ENCODE measurements at regions not wholly inside any gene's neighbourhood (a gene's known extent, or its start where the extent isn't known, plus 50 kb on each side); places are given as distances from the start of the nearest gene placed in this dataset.

GRCh38 chr7:106196460-106197021 lies 84.4 kb upstream of the SYPL1 start:
- FAIRE-seq = no peak

DNA sequence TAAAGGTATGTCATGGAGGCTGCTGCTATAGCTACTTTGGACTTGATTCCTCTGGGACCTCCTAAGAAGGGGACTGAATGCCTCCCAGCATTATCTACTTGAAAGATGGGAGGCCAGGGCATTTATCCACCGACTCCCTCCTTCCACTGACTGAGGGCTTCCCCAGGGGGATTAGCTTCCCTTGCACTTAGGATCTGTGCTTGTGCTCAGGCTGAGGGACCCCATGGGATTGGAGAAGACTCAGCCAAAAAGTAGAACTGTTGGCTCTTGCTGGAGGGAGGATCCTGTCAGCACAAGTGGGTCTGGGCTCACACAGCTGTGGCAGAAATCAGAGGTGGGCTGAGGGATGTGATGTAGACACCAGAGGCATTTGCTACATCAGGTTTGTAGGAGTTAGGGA lies 81.5 kb upstream of the SYPL1 start:
- no peak for FAIRE-seq

DNA sequence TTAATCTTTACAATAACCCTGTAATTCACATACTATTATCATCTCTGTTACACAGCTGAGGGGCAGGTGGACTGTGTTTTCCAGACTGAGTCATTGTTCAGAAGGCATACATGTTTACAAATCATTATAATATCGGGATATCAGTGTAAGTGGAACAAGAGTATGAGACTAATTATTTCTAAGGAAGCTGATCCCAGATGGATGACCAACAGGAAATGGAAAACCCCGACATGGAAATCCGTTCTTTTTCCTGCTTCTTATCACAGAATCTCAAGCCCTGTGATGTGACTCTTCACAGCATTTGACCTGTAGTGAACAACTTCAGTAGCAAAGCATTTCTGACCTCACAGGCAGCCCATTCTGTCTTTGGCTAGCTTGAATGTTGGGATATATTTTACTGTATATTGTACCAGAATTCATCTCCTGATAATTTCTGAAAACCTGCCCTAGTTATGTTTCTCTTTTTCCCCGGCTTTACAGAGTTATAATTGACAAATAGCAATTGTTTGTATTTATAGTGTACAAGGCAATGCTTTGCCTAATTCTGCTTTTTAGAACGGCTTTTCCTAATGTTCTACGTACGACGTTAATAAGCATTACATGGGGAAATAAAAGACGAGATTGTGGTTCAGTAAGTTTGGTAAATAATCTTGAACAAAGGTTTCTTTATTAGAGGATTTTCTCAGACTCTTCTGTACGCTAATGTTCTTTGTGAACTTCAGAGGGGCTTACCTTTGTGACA lies 78.6 kb upstream of the SYPL1 start:
- FAIRE-seq = no peak

DNA sequence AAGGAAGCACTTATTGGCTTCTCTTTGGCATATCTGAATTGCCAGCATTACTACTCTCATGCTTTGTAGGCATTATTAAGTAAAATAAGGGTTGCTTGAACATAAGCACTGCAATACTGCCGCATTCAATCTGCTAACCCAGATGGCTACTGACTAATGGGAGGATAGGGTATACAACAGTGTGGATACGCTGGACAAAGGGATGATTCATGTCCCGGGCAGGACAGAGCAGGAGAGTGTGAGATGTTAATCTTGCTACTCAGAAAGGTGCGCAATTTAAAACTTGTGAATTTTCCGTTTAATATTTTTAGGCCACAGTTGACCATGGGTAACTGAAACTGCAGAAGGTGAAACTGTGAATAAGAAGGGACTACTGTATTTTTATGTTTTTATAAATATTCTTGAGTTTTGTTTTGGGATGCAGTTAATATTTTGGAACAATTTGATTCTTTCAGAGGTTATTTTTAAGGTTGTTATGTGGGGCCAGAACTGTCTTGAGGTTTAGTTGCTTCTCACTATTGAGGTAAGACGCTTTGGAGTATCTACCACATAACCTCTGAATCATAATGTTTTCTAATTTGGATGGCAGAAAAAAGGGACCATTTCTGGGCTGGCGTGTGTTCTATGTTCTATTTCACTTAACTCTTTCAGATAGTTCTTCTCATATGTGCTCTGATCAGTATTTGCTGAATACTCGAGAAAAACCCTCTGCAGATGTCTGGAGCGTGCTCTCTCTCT lies 75.7 kb upstream of the SYPL1 start:
- no peak for FAIRE-seq

DNA sequence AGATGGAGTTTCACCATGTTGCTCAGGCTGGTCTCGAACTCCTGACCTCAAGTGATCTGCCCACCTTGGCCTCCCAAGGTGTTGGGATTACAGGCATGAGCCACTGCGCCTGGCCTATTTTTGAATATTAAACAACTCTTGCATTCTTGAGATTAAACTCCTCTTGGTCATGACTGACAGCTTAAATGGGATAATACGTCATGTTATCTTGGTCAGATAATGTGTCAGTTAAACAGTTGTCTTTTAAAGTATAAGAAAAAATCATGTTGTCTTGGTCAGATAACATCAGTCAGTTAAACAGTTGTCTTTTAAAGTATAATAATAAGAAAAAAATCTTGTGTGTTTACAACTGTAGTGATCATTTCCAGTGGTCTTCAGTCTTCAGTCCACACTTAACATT lies 73.6 kb upstream of the SYPL1 start:
- no peak for FAIRE-seq

- no peak for FAIRE-seq
Measured at GRCh38 chr7:106183952-106184351, 71.8 kb upstream of the SYPL1 start.

- no peak for FAIRE-seq
Measured at GRCh38 chr7:106182904-106183303, 70.8 kb upstream of the SYPL1 start.

- FAIRE-seq = no peak
Measured at GRCh38 chr7:106181658-106182265, 69.7 kb upstream of the SYPL1 start.

- FAIRE-seq = no peak
Measured at GRCh38 chr7:106180721-106181120, 68.6 kb upstream of the SYPL1 start.

- no peak for FAIRE-seq
Measured at GRCh38 chr7:106179256-106179655, 67.1 kb upstream of the SYPL1 start.

DNA sequence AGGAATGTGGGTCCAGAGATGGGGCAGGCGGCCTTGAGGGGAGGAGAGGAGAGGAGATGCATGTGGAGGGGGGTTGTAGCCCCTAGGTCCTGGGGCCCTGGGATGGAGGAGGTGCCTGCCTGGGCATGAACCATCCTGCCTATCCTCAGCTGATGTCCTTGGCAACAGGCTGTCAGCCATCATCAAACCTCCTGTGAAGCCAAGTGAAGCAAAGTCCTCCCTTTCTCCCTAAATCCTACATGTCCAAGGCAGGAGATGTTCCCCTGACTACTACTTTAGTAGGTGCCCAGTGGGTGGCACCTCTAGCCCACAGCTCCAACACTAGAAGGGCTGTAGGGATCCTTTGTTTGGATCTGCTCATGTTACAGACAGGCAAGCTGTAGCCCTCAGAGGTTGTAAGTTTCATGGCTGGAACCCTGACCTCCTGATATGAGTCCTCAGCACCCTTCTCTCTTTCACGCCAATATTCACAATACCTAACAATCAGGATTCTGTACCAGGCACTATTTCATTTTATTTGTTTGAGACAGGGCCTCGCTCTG lies 66.6 kb upstream of the SYPL1 start:
- no peak for FAIRE-seq

DNA sequence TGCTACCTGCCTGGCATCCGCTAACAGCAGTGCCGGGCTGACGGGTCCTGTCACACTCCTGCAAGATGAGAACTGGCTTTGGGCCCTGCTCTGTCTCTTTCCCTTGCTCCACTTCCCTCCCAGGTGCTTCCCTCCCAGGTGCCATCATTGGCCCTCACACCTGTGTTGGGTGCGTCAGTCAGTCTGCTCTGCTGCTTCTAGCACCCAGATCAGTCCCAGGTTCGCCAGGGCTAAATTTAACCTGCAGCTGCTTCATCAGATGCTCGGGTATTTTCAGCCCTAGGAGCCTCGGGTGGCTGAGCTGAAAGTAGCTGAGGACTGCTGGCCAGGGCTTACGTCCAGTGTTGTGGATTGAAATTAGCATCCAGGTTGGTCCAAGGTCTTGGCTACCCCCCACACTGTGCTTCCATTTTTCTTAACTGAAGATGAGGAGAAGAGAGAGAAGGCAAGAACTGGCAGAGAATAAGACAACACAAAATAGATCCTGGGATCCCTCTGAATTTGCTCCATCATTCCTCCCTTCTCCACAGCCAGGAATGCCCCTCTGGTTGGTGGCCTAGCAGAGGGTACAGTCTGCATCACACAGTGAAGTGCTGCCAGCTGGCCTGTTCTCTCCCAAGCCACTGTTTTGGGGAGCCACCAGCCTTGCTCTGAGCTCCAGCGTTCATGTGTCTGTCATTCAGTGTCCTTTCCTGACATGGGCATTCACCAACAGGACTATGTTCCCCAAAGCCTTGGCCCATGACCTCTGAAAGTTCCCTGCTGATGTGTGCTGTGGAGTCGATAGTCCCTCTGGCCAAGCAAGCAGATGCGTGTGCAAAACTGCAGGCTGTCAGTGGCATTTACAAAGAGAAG lies 65.9 kb upstream of the SYPL1 start:
- no peak for FAIRE-seq

DNA sequence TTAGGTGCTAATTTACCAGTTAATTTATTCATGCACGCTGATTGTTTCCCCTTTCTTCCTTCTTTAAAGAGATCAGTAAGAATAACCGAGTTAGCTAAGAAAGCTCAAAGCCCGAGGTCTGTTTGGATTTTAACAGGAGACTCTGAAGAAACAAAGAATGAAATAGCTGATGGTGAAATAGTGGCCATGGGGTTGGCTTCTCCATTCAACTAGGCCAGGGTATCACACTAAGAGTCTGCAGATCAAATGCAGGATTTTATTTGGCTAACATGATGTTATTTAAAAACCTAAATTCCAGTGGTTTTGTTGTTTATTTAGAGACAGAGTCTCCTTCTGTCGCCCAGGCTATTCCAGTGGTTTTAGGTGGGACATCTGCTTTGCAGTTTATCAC lies 65.2 kb upstream of the SYPL1 start:
- FAIRE-seq = no peak

DNA sequence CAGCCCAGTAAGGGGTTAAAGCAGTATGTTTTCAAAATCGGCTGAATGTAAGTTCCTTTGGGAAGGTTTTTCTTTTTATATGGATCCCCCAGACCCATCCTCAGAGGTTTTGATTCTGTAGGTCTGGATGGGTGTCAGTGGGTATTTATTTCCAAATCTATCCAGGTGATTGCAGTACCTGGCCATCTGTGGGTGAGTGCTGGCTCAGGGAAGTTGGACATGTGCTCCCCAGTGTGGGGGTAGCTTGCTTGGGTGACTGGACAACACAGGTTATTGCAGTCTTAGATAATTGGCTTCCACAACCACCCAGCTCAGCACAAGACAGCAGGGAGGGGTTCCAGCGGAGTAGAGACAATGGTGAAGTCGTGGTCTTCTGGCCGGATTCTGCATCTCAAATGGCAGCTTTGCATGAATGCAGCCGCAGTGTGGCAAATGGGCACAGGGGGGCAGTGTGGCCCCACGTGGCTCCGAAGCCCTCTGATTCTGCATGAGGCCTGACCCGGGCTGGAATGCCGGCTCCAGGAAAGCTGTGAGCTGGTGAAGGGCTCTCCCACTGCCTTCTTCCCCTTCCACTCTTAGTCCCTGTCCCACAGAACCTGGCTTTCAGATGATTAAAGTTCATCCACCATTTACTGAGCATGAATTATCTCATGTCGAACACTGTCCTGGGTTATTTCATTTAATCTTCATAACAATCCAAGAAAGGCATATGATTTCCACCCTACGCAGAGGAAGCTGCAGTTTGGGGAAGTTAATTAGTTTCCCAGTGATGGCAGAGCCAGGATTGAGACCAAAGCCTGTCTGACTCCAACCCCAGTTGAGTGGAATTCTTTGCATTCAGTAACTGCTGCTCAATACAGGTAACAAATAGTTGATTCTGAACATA lies 64.5 kb upstream of the SYPL1 start:
- FAIRE-seq = no peak

- FAIRE-seq = no peak
Measured at GRCh38 chr7:106175507-106175906, 63.4 kb upstream of the SYPL1 start.

GRCh38 chr7:106170651-106171050 lies 58.5 kb upstream of the SYPL1 start:
- FAIRE-seq = no peak

GRCh38 chr7:106169821-106170610 lies 57.9 kb upstream of the SYPL1 start:
- no peak for FAIRE-seq

DNA sequence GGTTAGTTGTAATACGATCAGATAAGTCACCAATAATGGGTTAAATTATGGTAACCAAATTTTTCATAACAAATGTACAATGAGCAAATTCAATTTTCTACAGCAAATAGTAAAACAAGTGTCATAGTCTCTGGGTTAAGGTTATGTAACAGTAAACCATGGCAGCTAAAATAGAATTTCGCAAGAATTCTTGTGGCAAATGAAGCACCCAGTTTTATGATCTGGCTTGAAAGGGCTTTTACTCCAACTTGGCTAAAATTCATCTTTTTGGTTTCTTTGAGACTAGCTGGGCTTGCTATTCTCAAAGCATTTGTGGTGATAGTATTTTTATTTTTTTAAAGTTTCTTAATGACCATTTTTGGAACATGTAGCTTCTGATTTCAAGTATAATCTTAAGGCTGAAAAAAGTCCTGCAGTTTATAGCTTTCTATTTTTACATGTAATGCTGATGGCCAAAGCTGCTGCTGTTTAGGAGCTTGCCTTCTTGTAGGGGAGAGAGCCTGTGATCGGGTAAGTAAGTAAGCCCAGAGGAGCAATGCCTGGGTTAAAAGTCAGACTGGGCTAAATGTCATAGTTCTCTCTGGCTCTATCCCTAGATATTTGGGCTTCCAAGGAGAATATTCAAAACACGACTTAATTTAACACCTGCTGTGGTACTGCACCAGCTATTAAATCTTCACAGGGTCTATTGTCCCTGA lies 55.5 kb upstream of the SYPL1 start:
- FAIRE-seq = no peak

DNA sequence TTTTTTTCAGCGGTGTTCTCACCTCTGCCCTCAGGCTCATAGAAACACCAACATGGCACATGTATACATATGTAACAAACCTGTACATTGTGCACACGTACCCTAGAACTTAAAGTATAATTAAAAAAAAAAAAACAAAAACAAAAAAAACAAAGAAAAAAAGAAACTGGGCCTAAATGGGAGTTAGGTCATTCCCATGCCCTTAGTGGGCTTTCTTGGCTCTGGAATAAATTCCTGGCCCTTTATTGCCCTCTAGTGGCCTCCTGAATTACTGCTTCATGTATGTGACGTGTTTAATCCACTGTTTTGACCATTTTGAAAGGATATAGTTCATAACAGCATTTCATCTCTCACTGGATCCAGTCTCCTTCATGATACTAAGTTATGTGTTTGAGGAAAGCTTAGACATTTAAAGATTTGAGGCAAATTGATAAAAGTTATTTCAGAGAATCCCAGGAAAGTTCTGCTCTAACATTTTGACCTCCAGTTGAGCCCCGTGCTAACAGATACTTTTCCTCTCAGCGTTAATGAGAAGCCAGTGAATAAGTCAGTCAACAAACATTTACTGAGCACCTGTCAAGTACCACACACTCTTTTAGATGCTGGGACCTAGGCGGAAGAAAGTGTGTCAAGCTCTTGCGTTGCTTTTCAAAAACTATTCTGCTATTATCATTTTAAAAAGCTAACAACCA lies 54.7 kb upstream of the SYPL1 start:
- FAIRE-seq = peak; percentile 83

Measured in TTC549 (cell line).